BLaER1 treated with 17β-estradiol and CSF1 and Interleukin-3, amounts not matched to agents 10 nM and 100 nM (cell line): ENCODE measurements at regions not wholly inside any gene's neighbourhood (a gene's known extent, or its start where the extent isn't known, plus 50 kb on each side); places are given as distances from the start of the nearest gene placed in this dataset.
A peak's percentile ranks its signal among the peaks of the same experiment; 100 is the strongest.

ENCODE experiments used
- H3K27ac ChIP-seq, 11 experiments: shearing (Covaris generic); formaldehyde crosslinking; 2 replicates each; pipeline ENCODE4 v1.8.1; 2022
- H3K27me3 ChIP-seq, 11 experiments: shearing (Covaris generic); formaldehyde crosslinking; 2 replicates each; pipeline ENCODE4 v1.8.1; 2022
- H3K36me3 ChIP-seq, 11 experiments: shearing (Covaris generic); formaldehyde crosslinking; 2 replicates each; pipeline ENCODE4 v1.8.1; 2022
- H3K4me1 ChIP-seq, 10 experiments: shearing (Covaris generic); formaldehyde crosslinking; 2 replicates each; pipeline ENCODE4 v1.8.1; 2022
- H3K4me2 ChIP-seq, 11 experiments: shearing (Covaris generic); formaldehyde crosslinking; 2 replicates each; pipeline ENCODE4 v1.8.1; 2022
- H3K4me3 ChIP-seq, 10 experiments: shearing (Covaris generic); formaldehyde crosslinking; 2 replicates each; pipeline ENCODE4 v1.8.1; 2022
- H3K9ac ChIP-seq, 11 experiments: shearing (Covaris generic); formaldehyde crosslinking; 2 replicates each; pipeline ENCODE4 v1.8.1; 2022
- H3K9me3 ChIP-seq, 11 experiments: shearing (Covaris generic); formaldehyde crosslinking; replicated peaks in 1 of 11; 2 replicates each; pipeline ENCODE4 v1.8.1; 2022
- H4K20me1 ChIP-seq, 11 experiments: shearing (Covaris generic); formaldehyde crosslinking; 2 replicates each; pipeline ENCODE4 v1.8.1; 2022
- Cebpa-rat ChIP-seq, 11 experiments: shearing (Covaris generic); IDR thresholded peaks; 2 replicates each; pipeline ENCODE4 v1.8.1; 2022

GRCh38 chr9:135204177-135204576 lies 116.7 kb downstream of the OLFM1 start:
- H3K4me3 ChIP-seq: no peak overlapping the region
- no peak overlapping the region for H3K9ac ChIP-seq
- no peak overlapping the region for H3K4me2 ChIP-seq
- H4K20me1 ChIP-seq: peaks cover 0 to 8% (median 0%) of the 10 kb centered on the region in 11 experiments; a peak in 1 of 22 replicates
- H3K9me3 ChIP-seq: peaks cover 7 to 22% (median 13%) of the 10 kb centered on the region in 11 experiments; a peak in 20 of 22 replicates
- peaks cover 0 to 8% (median 0%) of the 10 kb centered on the region in 10 experiments; a peak in 3 of 20 replicates for H3K4me1 ChIP-seq
- TF ChIP-seq Cebpa-rat (IDR thresholded peaks at IDR 0.05): no peak
- H3K27me3 ChIP-seq: no peaks in the 10 kb centered on the region
- no peaks in the 10 kb centered on the region for H3K36me3 ChIP-seq
- no peak overlapping the region for H3K27ac ChIP-seq

GRCh38 chr9:135209136-135209535 lies 121.7 kb downstream of the OLFM1 start:
- no peak for TF ChIP-seq Cebpa-rat (IDR thresholded peaks at IDR 0.05)
- H3K27me3 ChIP-seq: no peaks in the 10 kb centered on the region
- no peak overlapping the region for H3K27ac ChIP-seq
- H3K9me3 ChIP-seq: peaks cover 31 to 41% (median 36%) of the 10 kb centered on the region in 11 experiments
- peaks cover 0 to 9% (median 0%) of the 10 kb centered on the region in 11 experiments; a peak in 2 of 22 replicates for H3K36me3 ChIP-seq
- no peak overlapping the region for H3K4me2 ChIP-seq
- no peak overlapping the region for H3K4me3 ChIP-seq
- peaks cover 0 to 13% (median 5%) of the 10 kb centered on the region in 10 experiments; a peak in 13 of 20 replicates for H3K4me1 ChIP-seq
- no peak overlapping the region for H3K9ac ChIP-seq
- H4K20me1 ChIP-seq: peaks cover 0 to 8% (median 0%) of the 10 kb centered on the region in 11 experiments; a peak in 1 of 22 replicates

- peaks cover 31 to 41% (median 36%) of the 10 kb centered on the region in 11 experiments for H3K9me3 ChIP-seq
- H4K20me1 ChIP-seq: peaks cover 0 to 8% (median 0%) of the 10 kb centered on the region in 11 experiments; a peak in 1 of 22 replicates
- H3K27ac ChIP-seq: no peak overlapping the region
- no peak overlapping the region for H3K4me2 ChIP-seq
- TF ChIP-seq Cebpa-rat (IDR thresholded peaks at IDR 0.05): no peak
- no peaks in the 10 kb centered on the region for H3K27me3 ChIP-seq
- H3K9ac ChIP-seq: no peak overlapping the region
- H3K4me1 ChIP-seq: peaks cover 0 to 20% (median 11%) of the 10 kb centered on the region in 10 experiments; a peak in 13 of 20 replicates
- peaks cover 0 to 9% (median 0%) of the 10 kb centered on the region in 11 experiments; a peak in 2 of 22 replicates for H3K36me3 ChIP-seq
- no peak overlapping the region for H3K4me3 ChIP-seq
Measured at GRCh38 chr9:135209852-135210251, 122.4 kb downstream of the OLFM1 start.

GRCh38 chr9:135210676-135211523 lies 123.4 kb downstream of the OLFM1 start:
- H3K4me2 ChIP-seq: no peak overlapping the region
- H4K20me1 ChIP-seq: no peaks in the 10 kb centered on the region; a peak in 1 of 22 replicates
- H3K27ac ChIP-seq: no peak overlapping the region
- H3K4me3 ChIP-seq: no peak overlapping the region
- peaks cover 31 to 41% (median 36%) of the 10 kb centered on the region in 11 experiments for H3K9me3 ChIP-seq
- no peaks in the 10 kb centered on the region for H3K27me3 ChIP-seq
- no peak overlapping the region for H3K9ac ChIP-seq
- TF ChIP-seq Cebpa-rat (IDR thresholded peaks at IDR 0.05): no peak
- H3K36me3 ChIP-seq: peaks cover 0 to 9% (median 0%) of the 10 kb centered on the region in 11 experiments; a peak in 2 of 22 replicates
- H3K4me1 ChIP-seq: peaks cover 0 to 27% (median 18%) of the 10 kb centered on the region in 10 experiments; a peak in 14 of 20 replicates

GRCh38 chr9:135211524-135211890 lies 124.0 kb downstream of the OLFM1 start:
- Histone ChIP-seq H3K4me3 (no peak overlapping the region), H3K36me3 (peaks cover 0 to 9% (median 0%) of the 10 kb centered on the region in 11 experiments; a peak in 2 of 22 replicates), H3K4me2 (no peak overlapping the region)

GRCh38 chr9:135212961-135213360 lies 125.5 kb downstream of the OLFM1 start:
- TF ChIP-seq Cebpa-rat (IDR thresholded peaks at IDR 0.05): no peak
- H3K27me3 ChIP-seq: no peaks in the 10 kb centered on the region
- H3K9ac ChIP-seq: no peak overlapping the region
- 0 out of 22 replicates have a peak overlapping the region, but pooled peaks of 1 of the 11 experiments have one; percentile 63 for H3K4me2 ChIP-seq
- H4K20me1 ChIP-seq: no peaks in the 10 kb centered on the region; a peak in 2 of 22 replicates
- H3K4me3 ChIP-seq: no peak overlapping the region
- H3K9me3 ChIP-seq: peaks cover 31 to 41% (median 36%) of the 10 kb centered on the region in 11 experiments
- H3K4me1 ChIP-seq: peaks cover 0 to 47% (median 34%) of the 10 kb centered on the region in 10 experiments; a peak in 15 of 20 replicates
- H3K27ac ChIP-seq: no peak overlapping the region
- peaks cover 0 to 9% (median 0%) of the 10 kb centered on the region in 11 experiments; a peak in 2 of 22 replicates for H3K36me3 ChIP-seq

More at GRCh38 chr9:135211524-135211890, 124.0 kb downstream of the OLFM1 start:
- no peak for TF ChIP-seq Cebpa-rat (IDR thresholded peaks at IDR 0.05)
- Histone ChIP-seq H3K27me3 (no peaks in the 10 kb centered on the region), H3K9me3 (peaks cover 31 to 41% (median 36%) of the 10 kb centered on the region in 11 experiments), H3K9ac (no peak overlapping the region), H3K27ac (no peak overlapping the region), H4K20me1 (no peaks in the 10 kb centered on the region; a peak in 1 of 22 replicates), H3K4me1 (peaks cover 0 to 33% (median 24%) of the 10 kb centered on the region in 10 experiments; a peak in 15 of 20 replicates)

GRCh38 chr9:135213566-135213965 lies 126.1 kb downstream of the OLFM1 start:
- peaks cover 0 to 3% (median 0%) of the 10 kb centered on the region in 11 experiments; a peak in 2 of 22 replicates for H4K20me1 ChIP-seq
- no peak overlapping the region for H3K4me3 ChIP-seq
- peaks cover 0 to 9% (median 0%) of the 10 kb centered on the region in 11 experiments; a peak in 2 of 22 replicates for H3K36me3 ChIP-seq
- no peak for TF ChIP-seq Cebpa-rat (IDR thresholded peaks at IDR 0.05)
- H3K27me3 ChIP-seq: no peaks in the 10 kb centered on the region
- peaks cover 2 to 54% (median 40%) of the 10 kb centered on the region in 10 experiments; a peak in 18 of 20 replicates for H3K4me1 ChIP-seq
- no peak overlapping the region; a peak in 1 of 22 replicates for H3K9ac ChIP-seq
- no peak overlapping the region for H3K27ac ChIP-seq
- H3K4me2 ChIP-seq: peak overlapping the region in 8 of 11 experiments; percentile 21 to 71 (median 62); a peak in 14 of 22 replicates
- peaks cover 31 to 41% (median 36%) of the 10 kb centered on the region in 11 experiments for H3K9me3 ChIP-seq

GRCh38 chr9:135214054-135214640 lies 126.7 kb downstream of the OLFM1 start:
- Histone ChIP-seq H3K4me3 (no peak overlapping the region), H4K20me1 (peaks cover 0 to 4% (median 0%) of the 10 kb centered on the region in 11 experiments; a peak in 2 of 22 replicates), H3K27me3 (no peaks in the 10 kb centered on the region), H3K9me3 (peaks cover 31 to 41% (median 36%) of the 10 kb centered on the region in 11 experiments), H3K9ac (peak overlapping the region in 1 of 11 experiments; percentile 13; a peak in 1 of 22 replicates), H3K4me1 (peaks cover 6 to 59% (median 46%) of the 10 kb centered on the region in 10 experiments; a peak in 19 of 20 replicates), H3K27ac (no peak overlapping the region), H3K36me3 (peaks cover 0 to 9% (median 0%) of the 10 kb centered on the region in 11 experiments; a peak in 2 of 22 replicates), H3K4me2 (peak overlapping the region in 8 of 11 experiments; percentile 21 to 71 (median 62); a peak in 15 of 22 replicates)
- no peak for TF ChIP-seq Cebpa-rat (IDR thresholded peaks at IDR 0.05)
